ENCODE measurements at regions not wholly inside any gene's neighbourhood (a gene's known extent, or its start where the extent isn't known, plus 50 kb on each side); places are given as distances from the start of the nearest gene placed in this dataset.
A peak's percentile ranks its signal among the peaks of the same experiment; 100 is the strongest.

DNA sequence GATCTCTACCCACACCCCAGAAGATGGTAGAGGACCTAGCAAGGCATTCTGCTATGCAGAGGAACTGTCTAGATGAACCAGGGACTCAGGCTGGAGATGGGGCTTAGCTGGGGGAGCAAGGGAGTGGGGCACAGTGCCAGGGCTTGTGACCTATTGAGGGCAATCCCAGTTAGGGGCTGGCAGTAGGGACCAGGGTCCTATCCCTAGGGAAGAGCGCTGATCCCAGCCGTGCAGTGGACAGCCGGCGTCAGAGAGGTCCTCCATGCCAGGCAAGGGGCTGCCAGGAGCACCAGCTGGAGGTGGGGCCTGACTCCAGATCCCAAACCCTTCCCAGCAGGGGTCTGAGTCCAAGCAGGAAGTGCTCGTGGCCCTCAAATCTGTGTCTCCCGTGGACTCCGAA lies 52.7 kb upstream of the NEURL1B start:
- no peak for DNase-seq (ENCODE audit: low spot score)

- no peak for DNase-seq (ENCODE audit: low spot score)
These were observed 54.0 kb upstream of the NEURL1B start for GRCh38 chr5:172587061-172587405.

GRCh38 chr5:172586125-172587060 lies 54.7 kb upstream of the NEURL1B start:
- DNase-seq (ENCODE audit: low spot score), result no peak

- no peak for DNase-seq (ENCODE audit: low spot score)
These were observed 55.9 kb upstream of the NEURL1B start for GRCh38 chr5:172585114-172585513.

- no peak for DNase-seq (ENCODE audit: low spot score)
These were observed 56.4 kb upstream of the NEURL1B start for GRCh38 chr5:172584638-172585037.

DNA sequence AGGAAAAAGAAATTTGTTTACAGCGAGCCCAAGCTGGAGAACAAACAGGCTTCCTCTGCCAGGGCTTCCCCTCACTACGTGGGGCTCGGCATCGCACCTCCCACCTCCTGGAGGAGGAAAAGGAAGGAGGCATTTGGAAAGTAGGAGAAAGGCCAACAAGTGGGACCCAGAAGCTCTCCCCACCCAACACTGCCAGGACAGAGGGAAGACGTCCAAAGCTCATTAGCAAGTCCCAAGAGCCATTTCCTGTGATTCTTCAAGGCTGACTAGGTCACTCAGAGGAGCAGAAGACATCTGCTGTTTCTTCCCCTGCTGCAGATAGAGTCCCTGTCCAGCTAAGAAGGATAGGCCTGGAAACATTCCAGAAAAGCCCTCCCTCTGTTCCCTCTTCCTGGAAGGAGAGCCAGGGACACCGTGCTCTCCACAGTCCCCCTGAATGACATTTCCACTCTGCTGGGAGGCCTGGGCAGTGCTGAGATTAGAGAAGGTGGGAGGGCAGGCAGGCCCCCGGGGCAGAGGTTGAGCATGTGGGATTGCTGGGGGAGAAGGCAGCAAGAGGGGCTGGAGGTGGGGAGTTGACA lies 57.0 kb upstream of the NEURL1B start:
- no peak for DNase-seq (ENCODE audit: low spot score)

GRCh38 chr5:172582940-172583339 lies 58.1 kb upstream of the NEURL1B start:
- DNase-seq (ENCODE audit: low spot score), result no peak

DNA sequence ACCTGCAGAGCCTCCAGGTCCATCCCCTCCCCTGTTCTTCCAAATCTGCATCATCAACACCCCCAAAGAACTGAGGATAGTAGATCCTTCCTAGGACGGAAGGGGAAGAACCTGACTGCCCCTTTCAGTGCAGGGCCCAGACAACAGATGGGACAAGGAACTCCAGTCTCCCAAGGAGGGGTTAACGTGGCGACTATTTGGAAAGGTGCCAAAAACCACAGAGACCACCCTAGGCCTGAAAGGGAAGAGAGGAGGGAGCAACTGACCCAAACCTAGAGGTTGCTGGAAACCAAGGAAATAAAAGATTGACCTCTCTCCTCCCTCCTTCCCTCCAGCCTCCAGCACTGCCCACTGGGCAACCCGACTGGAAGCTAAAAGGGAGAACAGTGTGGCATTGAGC lies 59.7 kb upstream of the NEURL1B start:
- no peak for DNase-seq (ENCODE audit: low spot score)

- DNase-seq (ENCODE audit: low spot score), result no peak
These were observed 61.6 kb upstream of the NEURL1B start for GRCh38 chr5:172579403-172579990.

DNA sequence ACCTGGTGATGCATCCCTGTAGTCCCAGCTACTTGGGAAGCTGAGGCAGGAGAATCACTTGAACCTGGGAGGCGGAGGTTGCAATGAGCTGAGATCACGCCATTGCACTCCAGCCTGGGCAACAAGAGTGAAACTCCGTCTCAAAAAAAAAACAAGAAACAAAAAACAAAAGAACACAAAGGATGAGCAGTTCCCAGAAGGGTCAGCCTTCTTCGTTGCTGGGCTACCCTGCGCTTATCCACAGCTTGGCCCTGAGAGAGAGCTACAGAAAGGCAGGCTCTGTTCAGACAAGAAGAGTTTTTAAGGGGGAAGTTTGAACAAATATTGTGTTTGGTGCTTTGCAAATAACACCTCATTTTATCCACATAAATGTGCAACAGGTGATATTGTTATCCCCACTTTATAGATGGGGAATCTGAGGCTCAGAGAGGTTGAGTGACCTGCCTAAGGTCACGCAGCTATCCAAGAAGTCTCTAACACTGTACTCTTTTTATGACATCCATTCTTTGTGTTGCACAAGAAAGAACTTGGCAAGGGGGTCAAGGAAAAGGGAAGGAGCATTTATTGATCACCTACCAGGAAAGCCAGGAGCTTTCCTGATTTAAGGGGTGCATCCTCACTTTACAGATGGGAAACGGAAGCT lies 63.7 kb upstream of the NEURL1B start:
- no peak for DNase-seq (ENCODE audit: low spot score)

DNA sequence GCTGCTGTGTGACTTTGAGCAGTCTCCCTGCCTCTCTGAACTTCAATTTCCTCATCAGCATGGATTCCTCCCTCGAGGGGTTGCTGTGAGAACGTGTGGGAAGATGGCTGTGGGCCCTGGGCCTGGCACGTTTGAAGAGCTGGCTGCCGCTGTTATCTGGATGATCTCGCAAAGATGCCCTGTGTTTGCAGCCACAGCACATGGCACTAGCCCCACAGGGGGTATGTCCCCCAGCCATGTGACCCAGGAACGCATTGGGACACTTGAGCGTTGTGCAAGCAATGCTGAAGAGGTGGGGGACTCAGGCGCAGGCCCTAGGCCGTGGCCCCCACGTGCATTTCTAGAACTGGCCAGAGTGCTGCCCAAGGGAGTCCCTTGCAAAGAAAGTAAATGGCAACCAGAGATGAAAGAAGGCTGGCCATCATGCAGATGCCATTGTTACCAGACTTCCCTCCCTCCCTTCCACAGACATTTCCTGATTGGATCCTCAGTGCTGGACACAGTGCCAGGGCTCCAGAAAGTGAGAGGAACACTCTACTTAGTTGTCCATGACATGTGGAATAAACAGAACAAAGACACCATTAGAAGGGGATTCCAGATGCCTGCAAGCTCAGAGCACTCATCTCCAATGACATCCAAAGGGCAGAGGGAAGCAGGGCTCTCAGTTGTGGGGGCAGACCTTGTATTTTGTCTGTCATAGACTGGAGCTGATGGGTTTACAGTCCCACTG lies 65.1 kb upstream of the NEURL1B start:
- no peak for DNase-seq (ENCODE audit: low spot score)

- no peak for DNase-seq (ENCODE audit: low spot score)
These were observed 65.6 kb upstream of the NEURL1B start for GRCh38 chr5:172575416-172575815.

- DNase-seq (ENCODE audit: low spot score), result no peak
These were observed 66.2 kb upstream of the NEURL1B start for GRCh38 chr5:172574871-172575223.

- peak; percentile 28 for DNase-seq (ENCODE audit: low spot score)
These were observed 66.8 kb upstream of the NEURL1B start for GRCh38 chr5:172573986-172574870.

GRCh38 chr5:172573120-172573882 lies 67.8 kb upstream of the NEURL1B start:
- DNase-seq (ENCODE audit: low spot score), result no peak

- DNase-seq (ENCODE audit: low spot score), result no peak
These were observed 68.6 kb upstream of the NEURL1B start for GRCh38 chr5:172572440-172572839.

DNA sequence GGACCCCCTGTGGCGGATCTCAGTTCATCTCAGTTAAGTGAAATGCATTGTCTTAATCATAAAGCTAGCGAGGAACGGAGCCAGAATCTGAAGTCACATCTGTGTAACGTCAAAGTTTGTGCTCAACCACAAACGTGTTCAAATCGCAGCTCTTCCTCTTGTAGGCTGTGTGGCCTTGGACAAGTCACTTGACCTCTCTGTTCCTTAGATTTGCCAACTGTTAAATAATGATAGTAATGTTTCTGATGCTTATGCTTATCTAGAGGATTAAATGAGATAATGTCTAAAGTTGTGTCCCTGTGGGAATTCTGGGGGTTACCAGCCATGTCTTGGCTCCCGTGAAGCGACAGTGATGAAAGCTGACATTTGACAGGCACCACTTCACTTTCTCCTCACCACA lies 69.2 kb upstream of the NEURL1B start:
- no peak for DNase-seq (ENCODE audit: low spot score)

GRCh38 chr5:172571413-172571812 lies 69.7 kb upstream of the NEURL1B start:
- DNase-seq (ENCODE audit: low spot score), result no peak

GRCh38 chr5:172570594-172571334 lies 70.3 kb upstream of the NEURL1B start:
- no peak for DNase-seq (ENCODE audit: low spot score)
